Liver (tissue), 8 donors: ENCODE measurements at regions not wholly inside any gene's neighbourhood (a gene's known extent, or its start where the extent isn't known, plus 50 kb on each side); places are given as distances from the start of the nearest gene placed in this dataset.

Experiments used
- DNase-seq: peaks from one replicate; pipeline ENCODE4 v3.0.0-alpha.2; 2017; ENCODE audit warnings: low spot score
- H3K27ac ChIP-seq, 2 donors: one replicate each; pipeline ENCODE4 v1.7.0; 2013; ENCODE audit warnings: inconsistent platforms in 2 of 2, low read length in 2 of 2, control low read depth in 1 of 2, low read depth in 1 of 2, mild to moderate bottlenecking in 1 of 2
- H3K27me3 ChIP-seq, 4 donors: one replicate each; pipeline versions ENCODE4 v1.6.1 to v1.7.0; 2013; ENCODE audit warnings: low read length in 3 of 4, inconsistent platforms in 1 of 4, mild to moderate bottlenecking in 1 of 4, moderate library complexity in 1 of 4; ENCODE audit not compliant: control insufficient read depth in 4 of 4, insufficient read depth in 4 of 4
- H3K36me3 ChIP-seq, 4 donors: one replicate each; pipeline versions ENCODE4 v1.6.1 to v1.7.0; 2013; ENCODE audit warnings: low read length in 3 of 4, mild to moderate bottlenecking in 3 of 4, low read depth in 1 of 4, moderate library complexity in 1 of 4; ENCODE audit not compliant: control insufficient read depth in 4 of 4, insufficient read depth in 3 of 4
- H3K4me1 ChIP-seq, 4 donors: one replicate each; pipeline versions ENCODE4 v1.6.1 to v1.7.0; 2013; ENCODE audit warnings: low read length in 3 of 4, mild to moderate bottlenecking in 3 of 4, moderate library complexity in 1 of 4; ENCODE audit not compliant: control insufficient read depth in 4 of 4, insufficient read depth in 4 of 4
- H3K4me3 ChIP-seq, 3 donors: one replicate each; pipeline versions ENCODE4 v1.6.1 to v1.7.0; 2013; ENCODE audit warnings: low read length in 3 of 3, control low read depth in 1 of 3, low read depth in 1 of 3, mild to moderate bottlenecking in 1 of 3
- H3K9ac ChIP-seq, 2 donors: one replicate each; pipeline ENCODE4 v1.7.0; 2013; ENCODE audit warnings: low read length in 2 of 2, mild to moderate bottlenecking in 2 of 2, moderate library complexity in 2 of 2, control low read depth in 1 of 2, low read depth in 1 of 2
- H3K9me3 ChIP-seq, 4 donors: one replicate each; pipeline versions ENCODE4 v1.6.1 to v1.7.0; 2013; ENCODE audit warnings: low read length in 3 of 4; ENCODE audit not compliant: control insufficient read depth in 4 of 4
- ATF3 ChIP-seq: IDR thresholded peaks from 2 replicates; pipeline ENCODE4 v1.6.1; 2016; ENCODE audit warnings: antibody characterized with exemption
- CTCF ChIP-seq: fragments of 150-350 bp; IDR thresholded peaks from 2 replicates; pipeline ENCODE4 v1.5.1; 2017; ENCODE audit warnings: improper control_type of control experiment, low read depth, low read length; ENCODE audit not compliant: missing input control
- EGR1 ChIP-seq, 2 donors: IDR thresholded peaks; 2 replicates each; pipeline ENCODE4 v1.6.1; 2016 to 2018; ENCODE audit warnings: antibody characterized with exemption in 2 of 2, low read depth in 2 of 2
- FOXA1 ChIP-seq: IDR thresholded peaks from 2 replicates; pipeline ENCODE4 v1.6.1; 2016; ENCODE audit warnings: antibody characterized with exemption
- FOXA2 ChIP-seq: IDR thresholded peaks from 2 replicates; pipeline ENCODE4 v1.6.1; 2016; ENCODE audit warnings: antibody characterized with exemption
- GABPA ChIP-seq, 2 donors: IDR thresholded peaks in 1 of 2; conservative IDR thresholded peaks in 1 of 2; 2 replicates each; pipeline ENCODE4 v1.6.1; 2016; ENCODE audit warnings: antibody characterized with exemption in 2 of 2, mild to moderate bottlenecking in 1 of 2, moderate library complexity in 1 of 2
- HNF4A ChIP-seq, 2 donors: conservative IDR thresholded peaks; 2 replicates each; pipeline ENCODE4 v1.6.1; 2016; ENCODE audit warnings: antibody characterized with exemption in 2 of 2, mild to moderate bottlenecking in 2 of 2
- HNF4G ChIP-seq: IDR thresholded peaks from 2 replicates; pipeline ENCODE4 v1.6.1; 2016; ENCODE audit warnings: antibody characterized with exemption
- JUND ChIP-seq, 2 donors: IDR thresholded peaks; 2 replicates each; pipeline ENCODE4 v1.6.1; 2016; ENCODE audit warnings: antibody characterized with exemption in 2 of 2
- NR2F2 ChIP-seq: IDR thresholded peaks from 2 replicates; pipeline ENCODE4 v1.6.1; 2016; ENCODE audit warnings: antibody characterized with exemption
- RAD21 ChIP-seq, 2 donors: IDR thresholded peaks; 2 replicates each; pipeline ENCODE4 v1.6.1; 2016; ENCODE audit warnings: antibody characterized with exemption in 2 of 2, mild to moderate bottlenecking in 2 of 2
- REST ChIP-seq: IDR thresholded peaks from 2 replicates; pipeline ENCODE4 v1.6.1; 2016; ENCODE audit warnings: antibody characterized with exemption, mild to moderate bottlenecking
- RXRA ChIP-seq, 2 donors: IDR thresholded peaks; 2 replicates each; pipeline ENCODE4 v1.6.1; 2017 to 2018; ENCODE audit warnings: antibody characterized with exemption in 2 of 2, mild to moderate bottlenecking in 1 of 2
- SP1 ChIP-seq: IDR thresholded peaks from 2 replicates; pipeline ENCODE4 v1.6.1; 2018; ENCODE audit warnings: antibody characterized with exemption, mild to moderate bottlenecking
- TAF1 ChIP-seq: conservative IDR thresholded peaks from 2 replicates; pipeline ENCODE4 v1.6.1; 2016; ENCODE audit warnings: antibody characterized with exemption, mild to moderate bottlenecking
- YY1 ChIP-seq: IDR thresholded peaks from 2 replicates; pipeline ENCODE4 v1.6.1; 2016; ENCODE audit warnings: antibody characterized with exemption, mild to moderate bottlenecking
- ZBTB33 ChIP-seq: IDR thresholded peaks from 2 replicates; pipeline ENCODE4 v1.6.1; 2016; ENCODE audit warnings: antibody characterized with exemption
- WGBS: extraction: QIAGEN DNeasy Blood & Tissue Kit; methylation state at CpG from one replicate; pipeline ENCODE4 v1.1.7; 2013; 5-methylcytosine and 5-hydroxymethylcytosine counted together
- TF ChIP-seq, protein P1 (sequence below): IDR thresholded peaks from 2 replicates; pipeline ENCODE4 v1.6.1; 2016; ENCODE audit warnings: antibody characterized with exemption
- donor health status: healthy.
- donor health status: healthy.
- donor health status: healthy.
- donor health status: healthy.
- donor health status: healthy.

GRCh38 chr2:30311711-30312110 lies 80.4 kb downstream of the LBH start:
- H3K36me3 ChIP-seq = no peaks in the 10 kb centered on the region
- H3K4me1 ChIP-seq = no peaks in the 10 kb centered on the region
- TF ChIP-seq YY1 = no peak
- no peak for TF ChIP-seq RXRA (IDR thresholded peaks at IDR 0.05)
- TF ChIP-seq SP1 = no peak
- TF ChIP-seq, protein P1, sequence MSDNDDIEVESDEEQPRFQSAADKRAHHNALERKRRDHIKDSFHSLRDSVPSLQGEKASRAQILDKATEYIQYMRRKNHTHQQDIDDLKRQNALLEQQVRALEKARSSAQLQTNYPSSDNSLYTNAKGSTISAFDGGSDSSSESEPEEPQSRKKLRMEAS = no peak
- TF ChIP-seq RAD21 (IDR thresholded peaks at IDR 0.05) = no peak
- no peak for TF ChIP-seq TAF1
- WGBS = 85% methylated on average over 2 of the region's 2 CpGs
- no peak for DNase-seq
- no peak overlapping the region for H3K27ac ChIP-seq
- peaks cover 0 to 2% (median 0%) of the 10 kb centered on the region in 4 donors for H3K9me3 ChIP-seq
- H3K4me3 ChIP-seq = no peak overlapping the region
- H3K9ac ChIP-seq = no peak overlapping the region
- H3K27me3 ChIP-seq = no peaks in the 10 kb centered on the region

DNA sequence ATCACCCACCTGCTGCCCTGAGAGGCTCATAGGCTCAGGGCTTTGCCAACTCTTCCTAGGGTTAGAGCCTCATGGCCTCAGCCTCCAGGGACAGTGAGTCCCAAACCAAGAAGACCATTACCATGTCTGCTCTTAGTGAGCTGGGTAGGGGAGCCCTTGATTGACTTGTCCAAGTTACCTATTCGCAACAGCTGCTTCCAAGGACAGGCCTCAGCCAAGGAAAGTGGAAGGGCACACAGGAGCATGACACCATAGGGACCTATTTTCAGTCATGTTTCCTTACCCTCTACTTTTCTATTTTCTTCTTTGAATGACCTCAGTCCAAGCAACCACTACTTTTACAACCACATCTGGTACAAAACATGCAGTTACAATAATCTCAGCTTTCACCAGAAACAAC lies 81.6 kb downstream of the LBH start:
- 93% methylated on average over 1 of the region's 1 CpG for WGBS
- Histone ChIP-seq H3K27ac (no peak overlapping the region), H3K27me3 (no peaks in the 10 kb centered on the region), H3K4me3 (no peak overlapping the region), H3K9ac (no peak overlapping the region), H3K9me3 (peaks cover 0 to 2% (median 0%) of the 10 kb centered on the region in 4 donors), H3K36me3 (no peaks in the 10 kb centered on the region), H3K4me1 (no peaks in the 10 kb centered on the region)
- no peak for DNase-seq
- TF ChIP-seq SP1 (no peak), YY1 (no peak), GABPA (IDR thresholded peaks at IDR 0.05 in 1 of 2, conservative IDR thresholded peaks at IDR 0.05 in 1 of 2) (no peak), CTCF (no peak), NR2F2 (no peak), ATF3 (no peak), REST (no peak), RAD21 (IDR thresholded peaks at IDR 0.05) (no peak), FOXA1 (no peak), HNF4A (conservative IDR thresholded peaks at IDR 0.05) (no peak), FOXA2 (no peak), ZBTB33 (no peak), HNF4G (no peak), JUND (IDR thresholded peaks at IDR 0.05) (no peak), RXRA (IDR thresholded peaks at IDR 0.05) (no peak), TAF1 (no peak), EGR1 (IDR thresholded peaks at IDR 0.05; ENCODE audit: low read depth in 2 of 2) (no peak)
- TF ChIP-seq, protein P1 = no peak
